Testis (tissue), 2 donors: ENCODE measurements at regions not wholly inside any gene's neighbourhood (a gene's known extent, or its start where the extent isn't known, plus 50 kb on each side); places are given as distances from the start of the nearest gene placed in this dataset.

ENCODE experiments used
- DNase-seq: peaks from one replicate; pipeline ENCODE4 v3.0.0-alpha.2; 2019
- H3K27ac ChIP-seq, 2 donors: fragments of 200-600 bp; sonication (generic); one replicate each; pipeline ENCODE4 v1.5.1; 2019
- H3K27me3 ChIP-seq: fragments of 200-600 bp; sonication (generic); one replicate; pipeline ENCODE4 v1.5.1; 2019
- H3K36me3 ChIP-seq: fragments of 200-600 bp; sonication (generic); one replicate; pipeline ENCODE4 v1.5.1; 2017; ENCODE audit warnings: low read depth; ENCODE audit errors: missing control alignments
- H3K4me1 ChIP-seq: fragments of 200-600 bp; sonication (generic); one replicate; pipeline ENCODE4 v1.5.1; 2019
- H3K4me3 ChIP-seq, 2 donors: fragments of 200-600 bp; sonication (generic); one replicate each; pipeline ENCODE4 v1.5.1; 2017 to 2019
- H3K9me3 ChIP-seq: fragments of 200-600 bp; sonication (generic); one replicate; pipeline ENCODE4 v1.5.1; 2017
- CTCF ChIP-seq, 3 experiments: fragments of 450-650 bp in 2 of 3; fragments of 200-600 bp in 1 of 3; sonication (generic) in 1 of 3; IDR thresholded peaks; one replicate each; pipeline ENCODE4 v1.5.1; 2016 to 2019; ENCODE audit warnings: antibody characterized with exemption in 3 of 3, mild to moderate bottlenecking in 2 of 3, moderate library complexity in 1 of 3
- POLR2A ChIP-seq: fragments of 450-650 bp; IDR thresholded peaks from one replicate; pipeline ENCODE4 v1.6.1; 2017; ENCODE audit warnings: antibody characterized with exemption, mild to moderate bottlenecking, moderate library complexity
- WGBS, 2 donors: methylation state at CpG; one replicate each; pipeline ENCODE4 v1.1.5; 2018; 5-methylcytosine and 5-hydroxymethylcytosine counted together
- intact Hi-C: fragments of 100-400 bp; cut with DNase I; formaldehyde crosslinking; loops from one replicate; pipeline ENCODE4 v1.15.1; 2023; ENCODE audit warnings: low total_unique reads

DNA sequence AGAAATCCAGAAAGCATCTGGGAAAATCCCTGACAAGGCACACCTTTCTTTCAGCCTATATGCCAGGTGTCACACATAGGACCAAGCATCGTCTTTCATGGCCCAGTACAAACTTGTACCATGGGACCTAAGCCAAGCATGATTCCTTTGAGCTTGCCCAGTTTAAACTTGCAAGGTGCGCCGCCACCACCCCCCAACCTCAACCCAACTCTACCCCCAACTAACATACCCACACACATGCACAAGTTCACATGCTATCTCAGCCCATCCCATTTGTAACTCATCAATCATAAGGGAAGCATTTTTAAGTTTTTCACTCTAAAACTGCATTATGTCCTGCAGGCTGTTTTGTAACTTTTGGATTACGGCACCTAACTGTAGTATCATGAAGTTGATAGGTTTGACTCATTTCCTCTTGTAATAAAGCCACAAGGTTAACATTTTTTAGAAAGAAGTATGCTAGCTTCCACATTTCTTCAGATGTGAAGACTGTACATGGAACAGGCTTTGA is 145.9 kb upstream of the FST start:
- WGBS, 2 donors = 89 to 90% methylated on average over 4 of the region's 4 CpGs
- no peaks in the 10 kb centered on the region for H3K27me3 ChIP-seq
- no peak for TF ChIP-seq POLR2A
- no peak for TF ChIP-seq CTCF (IDR thresholded peaks at IDR 0.05)
- H3K4me3 ChIP-seq = no peak overlapping the region
- DNase-seq = no peak
- no peaks in the 10 kb centered on the region for H3K36me3 ChIP-seq
- no peaks in the 10 kb centered on the region for H3K4me1 ChIP-seq
- intact Hi-C loops = no loop called here
- no peaks in the 10 kb centered on the region for H3K9me3 ChIP-seq
- H3K27ac ChIP-seq = no peak overlapping the region

DNA sequence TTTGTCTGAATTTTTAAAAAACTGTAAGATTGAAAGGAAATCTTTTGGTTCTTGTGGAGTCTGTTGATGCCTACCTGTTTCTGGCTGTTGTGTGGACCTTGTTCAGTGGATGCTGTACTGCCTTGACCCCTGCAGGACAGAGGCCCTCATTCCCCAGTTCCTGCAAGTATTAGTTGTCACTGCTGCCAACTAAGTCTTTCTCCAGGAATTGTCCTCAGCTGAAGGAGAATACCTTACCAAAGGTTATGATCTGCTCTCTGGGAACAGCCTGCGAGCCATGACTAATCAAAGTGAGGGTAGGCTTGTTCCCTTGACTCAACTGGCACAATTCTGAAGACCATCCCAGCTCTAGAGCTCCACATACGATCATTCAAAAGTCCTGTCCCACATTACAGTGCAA is 145.3 kb upstream of the FST start:
- Histone ChIP-seq H3K4me1 (no peaks in the 10 kb centered on the region), H3K9me3 (no peaks in the 10 kb centered on the region), H3K27ac (no peak overlapping the region), H3K4me3 (no peak overlapping the region), H3K36me3 (no peaks in the 10 kb centered on the region), H3K27me3 (no peaks in the 10 kb centered on the region)
- TF ChIP-seq CTCF (IDR thresholded peaks at IDR 0.05) = no peak
- TF ChIP-seq POLR2A = no peak
- WGBS, 2 donors = 92 to 93% methylated on average over 2 of the region's 2 CpGs
- DNase-seq = peak; percentile 16
- intact Hi-C loops = no loop called here

- Histone ChIP-seq H3K27ac (no peak overlapping the region), H3K4me1 (no peaks in the 10 kb centered on the region), H3K9me3 (no peaks in the 10 kb centered on the region), H3K4me3 (no peak overlapping the region), H3K27me3 (no peaks in the 10 kb centered on the region), H3K36me3 (no peaks in the 10 kb centered on the region)
- no peak for DNase-seq
- WGBS, 2 donors = 83 to 93% methylated on average over 1 of the region's 1 CpG
- intact Hi-C loops = no loop called here
- no peak for TF ChIP-seq CTCF (IDR thresholded peaks at IDR 0.05)
- TF ChIP-seq POLR2A = no peak
These were observed 142.6 kb upstream of the FST start for GRCh38 chr5:53337827-53338226.

- 87 to 88% methylated on average over 2 of the region's 2 CpGs for WGBS, 2 donors
- intact Hi-C loops = no loop called here
- H3K27me3 ChIP-seq = no peaks in the 10 kb centered on the region
- TF ChIP-seq POLR2A (no peak), CTCF (IDR thresholded peaks at IDR 0.05) (no peak)
- H3K4me3 ChIP-seq = no peak overlapping the region
- H3K9me3 ChIP-seq = no peaks in the 10 kb centered on the region
- no peak overlapping the region for H3K27ac ChIP-seq
- no peaks in the 10 kb centered on the region for H3K4me1 ChIP-seq
- no peaks in the 10 kb centered on the region for H3K36me3 ChIP-seq
- DNase-seq = no peak
These were observed 141.5 kb upstream of the FST start for GRCh38 chr5:53338971-53339370.

DNA sequence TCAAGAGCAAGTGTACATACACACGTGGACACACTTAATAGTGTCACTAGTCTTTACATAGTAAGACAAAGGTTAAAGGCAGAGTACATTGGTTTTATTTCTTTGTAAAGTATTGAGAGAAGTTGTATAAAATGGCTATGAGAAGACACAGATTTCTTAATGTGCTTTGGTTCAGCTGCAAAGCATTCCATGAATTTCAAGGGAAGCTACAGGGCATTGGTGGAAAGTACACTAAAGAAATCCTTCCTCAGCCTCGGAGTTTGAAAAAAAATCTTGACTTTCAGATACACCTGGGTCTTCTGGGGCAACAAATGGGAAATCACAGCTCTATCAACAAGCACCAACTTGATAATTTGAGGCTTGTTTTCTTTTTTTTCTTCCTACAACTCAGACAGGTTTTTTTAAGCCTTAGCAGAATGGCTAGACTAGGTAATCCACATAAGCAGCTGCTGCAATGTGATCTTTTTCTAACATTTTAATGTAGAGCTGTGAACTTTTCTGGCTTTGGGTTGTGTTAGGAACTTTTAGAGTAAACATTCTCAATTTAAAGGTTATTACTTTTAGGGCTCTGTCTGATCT is 140.4 kb upstream of the FST start:
- Histone ChIP-seq H3K27ac (no peak overlapping the region), H3K27me3 (no peaks in the 10 kb centered on the region), H3K4me1 (no peaks in the 10 kb centered on the region), H3K9me3 (no peaks in the 10 kb centered on the region), H3K4me3 (no peak overlapping the region), H3K36me3 (no peaks in the 10 kb centered on the region)
- WGBS, 2 donors = 61 to 72% methylated on average over 2 of the region's 2 CpGs
- TF ChIP-seq CTCF (IDR thresholded peaks at IDR 0.05) (no peak), POLR2A (no peak)
- intact Hi-C loops = no loop called here
- DNase-seq = no peak
